Limb (tissue), 2 donors: ENCODE measurements at regions not wholly inside any gene's neighbourhood (a gene's known extent, or its start where the extent isn't known, plus 50 kb on each side); places are given as distances from the start of the nearest gene placed in this dataset.
"Not testable (repeated sequence)": the region's sequence is repeated elsewhere in the genome, so short reads cannot be mapped to it uniquely, and the experiment has no call there.

Source experiments
- DNase-seq, 2 donors: peaks; one replicate each; pipeline ENCODE4 v3.0.0-alpha.2; 2016; ENCODE audit errors: extremely low spot score in 2 of 2

DNA sequence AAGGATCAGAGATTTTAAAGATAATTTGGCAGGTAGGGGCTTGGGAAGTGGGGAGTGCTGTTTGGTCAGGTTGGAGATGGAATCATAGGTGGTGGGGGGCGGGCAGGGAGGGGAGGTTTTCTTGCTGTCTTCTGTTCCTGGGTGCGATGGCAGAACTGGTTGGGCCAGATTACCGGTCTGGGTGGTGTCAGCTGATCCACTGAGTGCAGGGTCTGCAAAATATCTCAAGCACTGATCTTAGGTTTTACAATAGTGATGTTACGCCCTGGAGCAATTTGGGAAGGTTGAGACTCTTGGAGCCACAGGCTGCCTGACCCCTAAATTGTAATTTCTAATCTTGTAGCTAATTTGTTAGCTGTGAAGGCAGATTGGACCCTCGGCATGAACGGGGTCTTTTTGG is 78.0 kb upstream of the PARP8 start:
- DNase-seq: not testable (repeated sequence)

DNA sequence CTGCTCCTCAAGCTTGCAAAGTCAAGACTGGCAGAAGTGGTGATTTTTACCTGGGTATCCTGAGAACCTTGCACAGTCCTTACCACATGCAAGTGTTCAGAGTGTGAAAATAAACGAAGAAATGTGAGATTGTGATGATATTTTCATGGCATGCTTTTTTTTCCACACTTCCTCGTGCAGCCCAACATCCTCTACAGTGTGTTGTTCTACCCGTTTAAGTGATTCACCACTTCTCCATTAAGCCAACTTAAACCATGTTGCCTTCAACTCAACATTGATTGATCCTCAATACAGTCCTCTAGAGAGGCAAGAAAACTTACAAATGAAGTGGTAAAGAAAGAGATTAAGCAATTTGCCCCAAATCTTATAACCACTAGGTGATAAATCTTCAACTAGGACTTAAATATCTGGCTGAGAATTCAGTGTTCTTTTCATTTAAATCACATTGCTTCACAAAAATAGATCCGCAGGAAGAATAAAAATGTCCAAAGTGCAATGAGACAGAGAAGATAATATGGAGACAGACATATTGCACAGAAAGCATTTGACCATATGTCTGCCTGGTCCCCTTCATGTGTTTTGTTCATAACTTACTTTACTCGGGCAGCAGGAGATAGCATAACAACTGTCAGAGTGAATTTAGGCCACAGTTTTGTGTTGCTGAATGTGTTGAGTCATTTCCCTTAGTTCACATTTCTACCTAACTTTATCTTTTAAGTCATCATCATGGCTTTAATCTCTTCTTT is 75.8 kb upstream of the PARP8 start:
- not testable (repeated sequence) for DNase-seq

DNA sequence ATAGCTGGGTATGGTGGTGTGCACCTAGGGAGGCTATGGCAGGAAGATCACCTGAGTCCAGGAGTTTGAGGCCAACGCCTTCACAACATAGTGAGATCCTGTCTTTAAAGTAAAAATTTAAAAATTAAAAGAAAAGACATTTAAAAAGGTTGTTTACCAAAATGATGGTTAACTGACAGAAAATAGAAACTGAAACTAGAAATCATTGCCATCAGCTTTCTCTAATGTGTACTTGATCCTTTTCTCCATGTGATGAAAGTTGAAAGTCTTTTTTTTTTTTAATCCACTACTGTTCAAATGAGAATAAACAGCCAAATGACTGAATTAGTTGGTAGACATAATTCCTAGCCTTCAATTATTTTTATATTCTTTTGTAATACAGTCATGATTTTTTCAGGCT is 75.1 kb upstream of the PARP8 start:
- not testable (repeated sequence) for DNase-seq

DNA sequence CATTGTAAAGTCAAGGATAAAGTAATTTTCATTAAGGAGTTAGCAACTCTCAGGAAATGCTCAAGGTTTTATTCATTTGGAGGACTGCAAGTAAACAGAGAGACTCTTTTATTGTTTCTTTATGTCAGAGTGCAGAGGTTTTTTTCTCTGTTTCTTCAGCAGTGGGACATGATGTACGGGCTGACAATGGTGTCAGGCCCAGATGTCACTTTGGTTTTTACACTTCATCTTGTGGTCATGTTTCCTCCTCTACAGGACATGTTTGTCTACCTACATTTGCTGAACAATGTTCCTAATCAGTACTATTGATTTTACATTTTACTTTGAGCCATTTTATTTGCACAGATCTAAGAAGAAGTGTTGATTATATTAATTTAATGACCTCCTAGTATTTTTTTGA is 72.8 kb upstream of the PARP8 start:
- no peak for DNase-seq

DNA sequence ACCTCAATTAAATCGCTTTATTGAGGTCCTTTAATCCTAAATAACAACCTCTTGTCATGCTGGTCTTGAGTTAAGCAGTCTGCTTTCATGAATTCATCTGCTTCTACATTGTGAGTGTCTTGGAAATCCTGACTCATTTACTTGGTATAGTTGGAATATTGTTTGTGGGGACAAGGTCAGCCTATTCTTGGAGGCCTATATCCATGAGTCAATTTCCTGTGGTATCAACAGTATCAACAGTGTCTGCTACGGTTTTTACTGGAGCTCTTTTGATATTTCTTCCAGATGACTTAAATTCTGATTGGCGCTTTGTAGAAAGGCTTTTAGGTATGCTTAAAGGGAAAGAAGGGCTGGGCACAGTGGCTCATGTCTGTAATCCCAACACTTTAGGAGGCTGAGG is 71.2 kb upstream of the PARP8 start:
- no peak for DNase-seq

DNA sequence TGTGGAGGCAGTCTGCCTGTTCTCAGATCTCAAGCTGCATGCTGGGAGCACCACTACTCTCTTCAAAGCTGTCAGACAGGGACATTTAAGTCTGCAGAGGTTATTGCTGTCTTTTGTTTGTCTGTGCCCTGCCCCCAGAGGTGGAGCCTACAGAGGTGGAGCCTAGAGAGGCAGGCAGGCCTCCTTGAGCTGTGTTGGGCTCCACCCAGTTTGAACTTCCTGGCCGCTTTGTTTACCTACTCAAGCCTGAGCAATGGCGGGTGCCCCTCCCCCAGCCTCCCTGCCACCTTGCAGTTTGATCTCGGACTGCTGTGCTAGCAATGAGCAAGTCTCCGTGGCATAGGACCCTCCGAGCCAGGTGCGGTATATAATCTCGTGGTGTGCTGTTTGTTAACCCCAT is 64.9 kb upstream of the PARP8 start:
- DNase-seq: not testable (repeated sequence)

DNA sequence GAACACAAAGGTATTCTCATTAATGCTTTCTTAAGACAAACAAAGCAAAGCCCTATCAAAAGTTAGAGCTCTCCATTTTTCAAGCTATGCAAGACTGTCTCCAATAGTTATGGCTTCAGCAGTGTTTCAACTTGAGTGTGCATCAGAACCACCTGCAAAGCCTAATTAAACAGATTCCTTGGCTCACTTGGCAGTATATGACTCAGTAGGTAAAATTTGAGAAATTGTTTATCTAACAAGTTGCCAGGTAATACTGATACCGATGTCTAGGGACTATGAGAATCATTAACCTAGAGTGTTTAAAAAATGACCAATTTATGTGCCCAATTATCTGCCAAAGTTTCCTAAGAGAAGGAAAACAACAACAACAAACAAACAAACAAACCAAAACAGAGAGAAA is 60.3 kb upstream of the PARP8 start:
- DNase-seq: no peak

DNA sequence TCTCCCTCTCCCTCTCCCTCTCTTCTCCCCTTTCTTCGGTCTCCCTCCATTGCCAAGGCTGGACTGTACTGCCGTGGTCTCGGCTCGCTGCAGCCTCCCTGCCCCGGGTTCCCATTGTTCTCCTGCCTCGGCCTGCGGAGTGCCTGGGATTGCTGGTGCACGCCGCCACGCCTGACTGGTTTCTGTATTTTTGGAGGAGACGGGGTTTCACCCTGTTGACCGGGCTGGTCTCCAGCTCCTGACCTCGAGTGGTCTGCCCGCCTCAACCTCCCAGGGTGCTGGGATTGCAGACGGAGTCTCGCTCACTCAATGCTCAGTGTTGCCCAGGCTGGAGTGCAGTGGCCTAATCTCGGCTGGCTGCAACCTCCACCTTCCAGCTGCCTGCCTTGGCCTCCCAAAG is 59.0 kb upstream of the PARP8 start:
- not testable (repeated sequence) for DNase-seq

DNA sequence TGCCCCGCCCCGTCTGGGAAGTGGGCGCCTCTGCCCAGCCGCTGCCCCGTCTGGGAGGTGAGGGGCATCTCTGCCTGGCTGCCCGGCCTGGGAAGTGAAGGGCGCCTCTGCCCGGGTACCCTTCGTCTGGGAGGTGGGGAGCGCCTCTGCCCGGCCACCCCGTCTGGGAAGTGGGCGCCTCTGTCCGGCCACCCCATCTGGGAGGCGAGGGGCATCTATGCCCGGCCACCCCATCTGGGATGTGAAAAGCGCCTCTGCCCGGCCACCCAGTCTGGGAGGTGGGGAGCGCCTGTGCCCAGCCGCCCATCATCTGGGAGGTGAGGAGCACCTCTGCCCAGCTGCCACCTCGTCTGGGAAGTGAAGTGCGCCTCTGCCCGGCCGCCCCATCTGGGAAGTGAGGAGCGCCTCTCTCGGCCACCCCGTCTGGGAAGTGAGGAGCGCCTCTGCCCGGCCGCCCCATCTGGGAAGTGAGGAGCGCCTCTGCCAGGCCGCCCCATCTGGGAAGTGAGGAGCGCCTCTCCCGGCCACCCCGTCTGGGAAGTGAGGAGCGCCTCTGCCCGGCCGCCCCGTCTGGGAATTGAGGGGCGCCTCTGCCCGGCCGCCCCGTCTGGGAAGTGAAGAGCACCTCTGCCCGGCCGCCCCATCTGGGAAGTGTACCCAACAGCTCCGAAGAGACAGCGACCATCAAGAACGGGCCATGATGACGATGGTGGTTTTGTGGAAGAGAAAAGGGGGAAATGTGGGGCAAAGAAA is 58.3 kb upstream of the PARP8 start:
- DNase-seq: peak in 1 of 2 donors; percentile 21

DNA sequence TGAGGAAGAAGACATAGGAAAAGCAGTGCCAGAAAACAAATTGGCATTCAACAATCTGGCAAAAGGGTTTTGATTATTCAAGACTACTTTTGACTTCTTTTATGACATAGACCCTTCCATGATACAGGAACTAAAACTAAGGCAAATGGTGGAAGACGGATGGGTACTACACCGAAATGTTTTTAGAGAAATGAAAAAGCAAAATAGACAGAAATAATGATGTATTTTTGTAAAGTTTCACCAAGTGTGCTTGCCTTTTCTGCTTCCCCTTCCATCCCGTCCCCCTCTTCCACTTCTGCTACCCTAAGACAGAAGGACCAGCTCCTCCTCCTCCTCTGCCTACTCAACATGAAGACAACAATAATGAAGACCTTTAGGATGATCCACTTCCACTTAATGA is 53.4 kb upstream of the PARP8 start:
- not testable (repeated sequence) for DNase-seq
